Upper lobe of left lung (tissue), 4 donors: ENCODE measurements at regions not wholly inside any gene's neighbourhood (a gene's known extent, or its start where the extent isn't known, plus 50 kb on each side); places are given as distances from the start of the nearest gene placed in this dataset.

ENCODE experiments used
- CTCF ChIP-seq, 6 experiments: fragments of 450-650 bp in 4 of 6; fragments of 200-600 bp in 2 of 6; sonication (generic) in 2 of 6; IDR thresholded peaks; one replicate each; pipeline ENCODE4 v1.5.1; 2016 to 2019; ENCODE audit warnings: antibody characterized with exemption in 6 of 6
- EP300 ChIP-seq, 4 donors: sonication (generic); formaldehyde crosslinking; IDR thresholded peaks; one replicate each; pipeline ENCODE4 v1.5.1; 2017; ENCODE audit warnings: antibody characterized with exemption in 4 of 4, control low read depth in 2 of 4

- TF ChIP-seq CTCF (IDR thresholded peaks at IDR 0.05) (no peak), EP300 (IDR thresholded peaks at IDR 0.05) (peak in 1 of 4 donors; percentile 57)
Measured at GRCh38 chrX:94758130-94758529, 1084.1 kb downstream of the FAM133A start.
